NAMALWA (cell line): ENCODE measurements at regions not wholly inside any gene's neighbourhood (a gene's known extent, or its start where the extent isn't known, plus 50 kb on each side); places are given as distances from the start of the nearest gene placed in this dataset.
"Not testable (repeated sequence)": the region's sequence is repeated elsewhere in the genome, so short reads cannot be mapped to it uniquely, and the experiment has no call there.

Source experiments
- DNase-seq: peaks from one replicate; pipeline ENCODE4 v3.0.0-alpha.2; 2015; ENCODE audit warnings: low spot score

GRCh38 chr3:137615659-137616418 lies 148.3 kb upstream of the SOX14 start:
- no peak for DNase-seq

- DNase-seq, result no peak
These were observed 122.0 kb upstream of the SOX14 start for GRCh38 chr3:137641879-137642704.

- no peak for DNase-seq
These were observed 121.3 kb upstream of the SOX14 start for GRCh38 chr3:137642831-137643230.

- no peak for DNase-seq
These were observed 116.9 kb upstream of the SOX14 start for GRCh38 chr3:137647179-137647578.

- DNase-seq, result no peak
These were observed 94.5 kb upstream of the SOX14 start for GRCh38 chr3:137669519-137670060.

- no peak for DNase-seq
These were observed 76.8 kb upstream of the SOX14 start for GRCh38 chr3:137687181-137687879.

GRCh38 chr3:137692803-137693431 lies 71.2 kb upstream of the SOX14 start:
- peak; percentile 22 for DNase-seq

GRCh38 chr3:137693791-137694190 lies 70.3 kb upstream of the SOX14 start:
- no peak for DNase-seq

- DNase-seq, result no peak
These were observed 69.3 kb upstream of the SOX14 start for GRCh38 chr3:137694836-137695235.

- no peak for DNase-seq
These were observed 68.8 kb upstream of the SOX14 start for GRCh38 chr3:137695351-137695750.

- DNase-seq, result peak; percentile 43
These were observed 55.0 kb upstream of the SOX14 start for GRCh38 chr3:137709011-137709601.

- not testable (repeated sequence) for DNase-seq
These were observed 50.1 kb upstream of the SOX14 start for GRCh38 chr3:137713965-137714364.
